ENCODE measurements at regions not wholly inside any gene's neighbourhood (a gene's known extent, or its start where the extent isn't known, plus 50 kb on each side); places are given as distances from the start of the nearest gene placed in this dataset.

GRCh38 chr18:28705482-28705881, 528.6 kb upstream of the CDH2 start:
- H3K27ac ChIP-seq (ENCODE audit: insufficient read length, low read depth, low read length), result no peak overlapping the region
- H3K56ac ChIP-seq (ENCODE audit: insufficient read length, low read depth, low read length), result no peak overlapping the region
- H2BK120ac ChIP-seq (ENCODE audit: low read depth, low read length, poor library complexity, severe bottlenecking), result no peak overlapping the region
- no peak overlapping the region for H3K9ac ChIP-seq (ENCODE audit: extremely low read depth, insufficient read length, low read length)
- H3K14ac ChIP-seq (ENCODE audit: insufficient read depth, low read length), result no peak overlapping the region
- H2BK20ac ChIP-seq (ENCODE audit: low read depth, low read length, poor library complexity, severe bottlenecking), result no peak overlapping the region
- no peaks in the 10 kb centered on the region for H3K9me3 ChIP-seq (ENCODE audit: control insufficient read depth, low read depth, low read length)
- H2BK15ac ChIP-seq (ENCODE audit: low read depth, low read length), result no peak overlapping the region
- no peak overlapping the region for H3T11ph ChIP-seq (ENCODE audit: low read length)
- no peak overlapping the region for H4K91ac ChIP-seq (ENCODE audit: insufficient read length, low read depth, low read length)
- no peak overlapping the region for H4K8ac ChIP-seq (replicated peaks; ENCODE audit: insufficient read length, low read depth, low read length)
- H2AFZ ChIP-seq (ENCODE audit: low read length), result no peak overlapping the region
- Mint-ChIP-seq H3K4me1 (peaks cover 20 to 27% of the 10 kb centered on the region in 2 experiments), H3K27me3 (ENCODE audit: low read depth) (no peaks in the 10 kb centered on the region), H3K27ac (no peak overlapping the region; a peak in 1 of 7 replicates), H3K36me3 (ENCODE audit: insufficient read depth in 1 of 3, low read depth in 3 of 3) (peaks cover 0 to 1% (median 0%) of the 10 kb centered on the region in 3 experiments; a peak in 1 of 7 replicates), H3K4me3 (no peak overlapping the region), H3K9me3 (no peaks in the 10 kb centered on the region)
- H3K4ac ChIP-seq (ENCODE audit: low read depth, low read length), result no peak overlapping the region
- no peak for DNase-seq
- H3K27me3 ChIP-seq (ENCODE audit: insufficient read depth, low read length), result no peaks in the 10 kb centered on the region
- no peak overlapping the region for H3K18ac ChIP-seq (ENCODE audit: insufficient read length, low read depth, low read length)
- peaks cover 6% of the 10 kb centered on the region; the same call in 1 of the 2 replicates for H3K4me1 ChIP-seq (ENCODE audit: insufficient read depth, low read length)
- H2BK12ac ChIP-seq (ENCODE audit: insufficient read length, low read depth, low read length), result no peak overlapping the region
- no peak overlapping the region for H3K4me2 ChIP-seq (ENCODE audit: insufficient read depth, insufficient read length, low read length)
- no peak overlapping the region for H2BK5ac ChIP-seq (ENCODE audit: insufficient read length, low read length)
- H2AK5ac ChIP-seq (ENCODE audit: insufficient read length, low read length), result no peak overlapping the region
- H4K20me1 ChIP-seq (ENCODE audit: control insufficient read depth, insufficient read depth, insufficient read length), result no peaks in the 10 kb centered on the region
- H3K23ac ChIP-seq (ENCODE audit: insufficient read length, low read depth, low read length), result no peak overlapping the region
- H3K79me1 ChIP-seq (ENCODE audit: insufficient read depth, low read depth, low read length, poor library complexity, severe bottlenecking), result no peaks in the 10 kb centered on the region
- H4K5ac ChIP-seq (ENCODE audit: insufficient read length, low read depth, low read length), result no peak overlapping the region
- H3K23me2 ChIP-seq (ENCODE audit: insufficient read length, low read depth, low read length, poor library complexity, severe bottlenecking), result no peaks in the 10 kb centered on the region
- WGBS (ENCODE audit: extremely low coverage, insufficient read length, low lambda C conversion rate), result no CpG with 5 or more reads among the region's 1 CpG
- no peaks in the 10 kb centered on the region for H3K79me2 ChIP-seq (ENCODE audit: insufficient read depth, low read length)
- no peak for TF ChIP-seq CTCF (conservative IDR thresholded peaks at IDR 0.05)
